ENCODE measurements at regions not wholly inside any gene's neighbourhood (a gene's known extent, or its start where the extent isn't known, plus 50 kb on each side); places are given as distances from the start of the nearest gene placed in this dataset.

DNA sequence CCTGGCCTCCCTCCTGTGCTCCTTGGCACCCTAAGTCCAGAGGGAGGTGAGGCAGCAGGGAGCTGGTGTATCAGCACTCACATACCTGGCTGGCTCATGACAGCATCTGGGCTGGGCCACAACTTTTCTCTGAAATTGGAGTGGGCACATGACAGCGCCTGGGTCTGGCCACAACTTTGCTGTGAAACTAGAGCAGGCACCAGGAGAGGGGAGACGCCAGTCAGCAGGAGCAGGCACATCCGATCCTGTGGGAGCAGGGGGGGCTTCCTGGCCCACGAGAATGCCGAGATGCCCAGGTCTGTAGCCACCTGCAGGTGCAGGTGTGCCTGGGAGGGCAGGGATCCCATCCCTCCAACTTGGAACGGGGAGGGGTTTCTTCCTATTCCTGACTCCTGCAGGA lies 69.7 kb upstream of the PPP3CA start:
- TF ChIP-seq CTCF (IDR thresholded peaks at IDR 0.05; ENCODE audit: poor library complexity, severe bottlenecking) (no peak), EP300 (conservative IDR thresholded peaks at IDR 0.05; ENCODE audit: poor library complexity, severe bottlenecking) (no peak), POLR2AphosphoS5 (IDR thresholded peaks at IDR 0.05) (no peak), MXI1 (conservative IDR thresholded peaks at IDR 0.05; ENCODE audit: poor library complexity, severe bottlenecking) (no peak), SMC3 (conservative IDR thresholded peaks at IDR 0.05; ENCODE audit: poor library complexity) (no peak), EZH2 (IDR thresholded peaks at IDR 0.05; ENCODE audit: borderline replicate concordance, insufficient read depth, low read length, poor library complexity, severe bottlenecking) (no peak), REST (IDR thresholded peaks at IDR 0.05; ENCODE audit: borderline replicate concordance) (no peak), RAD21 (conservative IDR thresholded peaks at IDR 0.05) (no peak)
